GM06990 (cell line): ENCODE measurements at regions not wholly inside any gene's neighbourhood (a gene's known extent, or its start where the extent isn't known, plus 50 kb on each side); places are given as distances from the start of the nearest gene placed in this dataset.

Experiments used
- DNase-seq: peaks from one replicate; pipeline ENCODE4 v3.0.0-alpha.2; 2011; ENCODE audit not compliant: insufficient read length; ENCODE audit errors: extremely low read depth
- H3K27me3 ChIP-seq: replicated peaks from 2 replicates; pipeline ENCODE4 v1.6.0; 2011; ENCODE audit warnings: low read length; ENCODE audit not compliant: control insufficient read depth, insufficient read depth
- H3K36me3 ChIP-seq: 2 replicates; pipeline ENCODE4 v1.5.1; 2011; ENCODE audit warnings: low read length; ENCODE audit not compliant: control insufficient read depth, insufficient read depth
- H3K4me3 ChIP-seq: replicated peaks from 2 replicates; pipeline ENCODE4 v1.5.1; 2011; ENCODE audit warnings: low read depth, mild to moderate bottlenecking, control low read depth, low read length
- CTCF ChIP-seq: IDR thresholded peaks from 2 replicates; pipeline ENCODE4 v1.5.1; 2011; ENCODE audit warnings: low read length, control low read depth, mild to moderate bottlenecking, inconsistent platforms; ENCODE audit not compliant: insufficient read depth, poor library complexity, severe bottlenecking

GRCh38 chr10:50987934-50988333, 86.4 kb upstream of the PRKG1 start:
- no peak for TF ChIP-seq CTCF
- DNase-seq: no peak
- Histone ChIP-seq H3K27me3 (no peaks in the 10 kb centered on the region; the same call in 1 of the 2 replicates), H3K4me3 (no peak overlapping the region), H3K36me3 (no peaks in the 10 kb centered on the region)

GRCh38 chr10:50988792-50989191, 85.5 kb upstream of the PRKG1 start:
- Histone ChIP-seq H3K4me3 (no peak overlapping the region), H3K27me3 (no peaks in the 10 kb centered on the region; the same call in 1 of the 2 replicates), H3K36me3 (no peaks in the 10 kb centered on the region)
- TF ChIP-seq CTCF: peak; percentile 54
- no peak for DNase-seq

- H3K36me3 ChIP-seq: no peaks in the 10 kb centered on the region
- no peak for TF ChIP-seq CTCF
- DNase-seq: no peak
- H3K27me3 ChIP-seq: no peaks in the 10 kb centered on the region; the same call in 1 of the 2 replicates
- H3K4me3 ChIP-seq: no peak overlapping the region
These were observed 83.5 kb upstream of the PRKG1 start for GRCh38 chr10:50990568-50991455.

GRCh38 chr10:50991456-50992355, 82.6 kb upstream of the PRKG1 start:
- Histone ChIP-seq H3K36me3 (no peaks in the 10 kb centered on the region), H3K27me3 (no peaks in the 10 kb centered on the region; the same call in 1 of the 2 replicates), H3K4me3 (no peak overlapping the region)
- no peak for TF ChIP-seq CTCF
- no peak for DNase-seq

GRCh38 chr10:50992356-50992901, 81.9 kb upstream of the PRKG1 start:
- Histone ChIP-seq H3K4me3 (no peak overlapping the region), H3K27me3 (no peaks in the 10 kb centered on the region; the same call in 1 of the 2 replicates), H3K36me3 (no peaks in the 10 kb centered on the region)
- DNase-seq: no peak
- no peak for TF ChIP-seq CTCF
